HG03066 (cell line): ENCODE measurements at regions not wholly inside any gene's neighbourhood (a gene's known extent, or its start where the extent isn't known, plus 50 kb on each side); places are given as distances from the start of the nearest gene placed in this dataset.
"Not testable (repeated sequence)": the region's sequence is repeated elsewhere in the genome, so short reads cannot be mapped to it uniquely, and the experiment has no call there.

ENCODE experiments used
- ATAC-seq: cut with Tn5 transposase; IDR thresholded peaks from one replicate; pipeline ENCODE4 v1.9.1; 2021; ENCODE audit warnings: low read depth; ENCODE audit not compliant: unreplicated experiment

- ATAC-seq = no peak
Measured at GRCh38 chr11:106152013-106152412, 74.6 kb downstream of the AASDHPPT start.

- no peak for ATAC-seq
Measured at GRCh38 chr11:106152824-106153223, 75.4 kb downstream of the AASDHPPT start.

- peak; percentile 58 for ATAC-seq
Measured at GRCh38 chr11:106156290-106156937, 79.0 kb downstream of the AASDHPPT start.

GRCh38 chr11:106158406-106158805 lies 80.9 kb downstream of the AASDHPPT start:
- no peak for ATAC-seq

- no peak for ATAC-seq
Measured at GRCh38 chr11:106159836-106160235, 82.4 kb downstream of the AASDHPPT start.

GRCh38 chr11:106160494-106160893 lies 83.0 kb downstream of the AASDHPPT start:
- ATAC-seq = no peak

- ATAC-seq = no peak
Measured at GRCh38 chr11:106161775-106162634, 84.5 kb downstream of the AASDHPPT start.

GRCh38 chr11:106167085-106167484 lies 89.6 kb downstream of the AASDHPPT start:
- ATAC-seq = no peak

GRCh38 chr11:106172386-106172991 lies 95.0 kb downstream of the AASDHPPT start:
- no peak for ATAC-seq

- no peak for ATAC-seq
Measured at GRCh38 chr11:106173291-106173690, 95.8 kb downstream of the AASDHPPT start.

- ATAC-seq = not testable (repeated sequence)
Measured at GRCh38 chr11:106174003-106174402, 96.5 kb downstream of the AASDHPPT start.

GRCh38 chr11:106176817-106177216 lies 99.4 kb downstream of the AASDHPPT start:
- ATAC-seq = no peak

GRCh38 chr11:106177311-106177710 lies 99.8 kb downstream of the AASDHPPT start:
- ATAC-seq = no peak

GRCh38 chr11:106178361-106178760 lies 100.9 kb downstream of the AASDHPPT start:
- no peak for ATAC-seq

- ATAC-seq = no peak
Measured at GRCh38 chr11:106179048-106179447, 101.6 kb downstream of the AASDHPPT start.

GRCh38 chr11:106186630-106187029 lies 109.2 kb downstream of the AASDHPPT start:
- ATAC-seq = no peak

- no peak for ATAC-seq
Measured at GRCh38 chr11:106187860-106188456, 110.5 kb downstream of the AASDHPPT start.

- ATAC-seq = no peak
Measured at GRCh38 chr11:106193956-106194355, 116.5 kb downstream of the AASDHPPT start.

- ATAC-seq = no peak
Measured at GRCh38 chr11:106197438-106197837, 120.0 kb downstream of the AASDHPPT start.

GRCh38 chr11:106202935-106203620 lies 125.6 kb downstream of the AASDHPPT start:
- no peak for ATAC-seq
